ENCODE measurements at regions not wholly inside any gene's neighbourhood (a gene's known extent, or its start where the extent isn't known, plus 50 kb on each side); places are given as distances from the start of the nearest gene placed in this dataset.

DNA sequence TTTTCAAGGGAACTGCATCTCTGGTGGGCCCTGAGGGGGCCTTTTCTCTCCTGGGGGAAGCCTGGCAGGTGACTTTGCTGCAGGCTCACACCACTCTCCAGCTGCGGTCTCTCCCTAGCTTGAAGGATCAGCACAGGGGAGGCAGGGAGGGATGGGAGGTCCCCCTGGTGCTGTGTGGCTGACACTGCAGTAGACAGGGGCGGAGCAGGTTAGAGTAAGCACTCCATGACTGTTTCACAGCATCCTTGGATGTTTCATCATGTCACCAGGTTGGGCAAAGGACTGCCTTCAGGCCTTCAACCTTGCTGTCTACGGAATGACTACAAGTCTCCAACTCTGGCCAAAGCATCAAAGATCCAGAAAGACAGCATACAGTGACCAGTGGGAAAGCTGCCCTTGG is 470.7 kb downstream of the CDK5RAP2 start:
- Mint-ChIP-seq H3K27ac (no peak overlapping the region), H3K4me3 (no peak overlapping the region), H3K9me3 (no peaks in the 10 kb centered on the region), H3K27me3 (ENCODE audit: low read depth, poor library complexity) (peaks cover 6% of the 10 kb centered on the region), H3K36me3 (ENCODE audit: low read depth) (no peaks in the 10 kb centered on the region), H3K4me1 (peaks cover 49% of the 10 kb centered on the region)
- peak; percentile 53 for DNase-seq
- TF ChIP-seq, protein P1, sequence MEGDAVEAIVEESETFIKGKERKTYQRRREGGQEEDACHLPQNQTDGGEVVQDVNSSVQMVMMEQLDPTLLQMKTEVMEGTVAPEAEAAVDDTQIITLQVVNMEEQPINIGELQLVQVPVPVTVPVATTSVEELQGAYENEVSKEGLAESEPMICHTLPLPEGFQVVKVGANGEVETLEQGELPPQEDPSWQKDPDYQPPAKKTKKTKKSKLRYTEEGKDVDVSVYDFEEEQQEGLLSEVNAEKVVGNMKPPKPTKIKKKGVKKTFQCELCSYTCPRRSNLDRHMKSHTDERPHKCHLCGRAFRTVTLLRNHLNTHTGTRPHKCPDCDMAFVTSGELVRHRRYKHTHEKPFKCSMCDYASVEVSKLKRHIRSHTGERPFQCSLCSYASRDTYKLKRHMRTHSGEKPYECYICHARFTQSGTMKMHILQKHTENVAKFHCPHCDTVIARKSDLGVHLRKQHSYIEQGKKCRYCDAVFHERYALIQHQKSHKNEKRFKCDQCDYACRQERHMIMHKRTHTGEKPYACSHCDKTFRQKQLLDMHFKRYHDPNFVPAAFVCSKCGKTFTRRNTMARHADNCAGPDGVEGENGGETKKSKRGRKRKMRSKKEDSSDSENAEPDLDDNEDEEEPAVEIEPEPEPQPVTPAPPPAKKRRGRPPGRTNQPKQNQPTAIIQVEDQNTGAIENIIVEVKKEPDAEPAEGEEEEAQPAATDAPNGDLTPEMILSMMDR (IDR thresholded peaks at IDR 0.05): peak; percentile 57

DNA sequence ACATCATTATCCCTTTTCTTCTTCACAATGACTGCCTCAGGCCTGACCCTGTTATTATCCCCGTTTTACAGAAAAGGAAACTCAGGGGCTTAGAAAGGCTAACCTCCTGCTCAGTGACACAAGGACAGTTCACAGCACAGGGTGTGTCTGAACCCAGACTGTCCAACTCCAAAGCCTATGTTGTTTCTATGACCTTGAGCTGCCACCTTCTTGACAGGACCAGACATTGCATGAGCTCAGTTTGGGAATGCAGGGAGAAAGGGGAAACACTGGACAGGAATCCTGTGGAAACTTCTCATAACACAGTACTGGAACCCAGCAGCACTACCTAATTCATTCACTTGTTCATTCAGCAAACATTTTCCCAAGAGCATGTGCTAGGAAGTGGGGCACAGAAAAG is 472.8 kb downstream of the CDK5RAP2 start:
- H3K36me3 Mint-ChIP-seq (ENCODE audit: low read depth): no peaks in the 10 kb centered on the region
- H3K4me3 Mint-ChIP-seq: no peak overlapping the region
- TF ChIP-seq, protein P1 (IDR thresholded peaks at IDR 0.05): no peak
- H3K4me1 Mint-ChIP-seq: peaks cover 51% of the 10 kb centered on the region
- no peaks in the 10 kb centered on the region for H3K9me3 Mint-ChIP-seq
- no peak overlapping the region for H3K27ac Mint-ChIP-seq
- peaks cover 6% of the 10 kb centered on the region for H3K27me3 Mint-ChIP-seq (ENCODE audit: low read depth, poor library complexity)
- no peak for DNase-seq

DNA sequence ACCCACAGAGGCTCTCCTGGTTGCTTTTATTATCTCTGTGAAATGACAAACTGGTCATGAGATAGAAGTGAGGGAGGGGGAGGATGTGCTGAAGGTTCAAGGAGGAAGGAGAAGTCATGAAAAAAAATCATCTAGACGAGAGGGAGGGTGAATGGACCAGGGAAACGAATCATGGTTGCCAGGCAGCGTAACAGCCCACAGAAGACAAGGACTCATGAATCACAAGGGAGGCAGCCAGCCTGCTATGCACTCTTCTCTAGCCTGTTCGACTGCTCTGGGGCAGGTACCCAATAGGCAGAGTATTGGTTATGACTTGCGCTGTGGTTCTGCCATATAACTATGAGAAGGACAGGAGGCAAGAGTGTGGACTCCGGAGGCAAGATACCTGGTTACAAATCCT is 475.2 kb downstream of the CDK5RAP2 start:
- Mint-ChIP-seq H3K27me3 (ENCODE audit: low read depth, poor library complexity) (no peaks in the 10 kb centered on the region), H3K9me3 (no peaks in the 10 kb centered on the region), H3K4me3 (no peak overlapping the region), H3K36me3 (ENCODE audit: low read depth) (no peaks in the 10 kb centered on the region), H3K4me1 (peaks cover 51% of the 10 kb centered on the region), H3K27ac (no peak overlapping the region)
- DNase-seq: no peak
- TF ChIP-seq, protein P1 (IDR thresholded peaks at IDR 0.05): no peak

DNA sequence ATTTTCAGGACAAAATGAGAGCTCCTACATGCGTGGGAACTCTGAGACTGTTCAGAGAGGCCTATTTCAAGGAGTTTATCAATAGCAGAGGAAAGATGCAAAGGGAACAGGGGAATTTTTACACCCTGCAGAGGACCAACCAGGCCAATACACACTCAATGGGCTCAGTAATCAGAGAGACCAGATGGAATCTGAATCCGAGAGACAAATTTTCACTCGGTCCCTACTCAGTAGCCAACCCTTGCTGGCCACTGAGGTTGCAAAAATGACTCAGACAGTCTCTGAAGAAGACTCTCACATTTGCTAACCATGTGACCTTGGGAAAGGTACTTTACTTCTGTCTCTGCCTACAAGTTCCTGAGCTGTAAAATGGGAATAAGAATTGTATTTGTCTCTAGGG is 479.4 kb downstream of the CDK5RAP2 start:
- Mint-ChIP-seq H3K27me3 (ENCODE audit: low read depth, poor library complexity) (peaks cover 3% of the 10 kb centered on the region), H3K4me3 (no peak overlapping the region), H3K4me1 (peaks cover 17% of the 10 kb centered on the region), H3K36me3 (ENCODE audit: low read depth) (no peaks in the 10 kb centered on the region), H3K9me3 (no peaks in the 10 kb centered on the region), H3K27ac (no peak overlapping the region)
- DNase-seq: no peak
- TF ChIP-seq, protein P1 (IDR thresholded peaks at IDR 0.05): no peak

DNA sequence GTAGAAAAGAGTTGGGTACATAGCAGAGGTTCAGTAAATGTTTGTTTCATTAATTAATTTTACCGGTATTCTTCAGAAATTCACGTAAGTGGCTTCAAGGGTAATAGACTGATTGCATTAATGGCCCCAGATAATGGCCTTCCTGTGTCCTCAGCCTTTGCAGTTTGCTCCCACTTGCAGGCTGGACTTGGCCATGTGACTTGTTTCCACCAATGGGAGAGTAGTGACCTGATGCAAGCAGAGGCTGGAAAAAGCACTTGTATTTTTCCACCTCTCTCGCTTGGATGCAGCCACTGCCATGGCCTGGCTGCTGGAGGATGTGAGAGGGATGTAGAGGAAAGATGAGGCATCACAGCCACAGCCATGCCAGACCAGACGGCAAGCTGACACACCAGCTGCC is 480.9 kb downstream of the CDK5RAP2 start:
- Mint-ChIP-seq H3K27me3 (ENCODE audit: low read depth, poor library complexity) (peaks cover 3% of the 10 kb centered on the region), H3K4me3 (no peak overlapping the region), H3K4me1 (peaks cover 5% of the 10 kb centered on the region), H3K36me3 (ENCODE audit: low read depth) (no peaks in the 10 kb centered on the region), H3K9me3 (no peaks in the 10 kb centered on the region), H3K27ac (no peak overlapping the region)
- no peak for DNase-seq
- TF ChIP-seq, protein P1 (IDR thresholded peaks at IDR 0.05): no peak

DNA sequence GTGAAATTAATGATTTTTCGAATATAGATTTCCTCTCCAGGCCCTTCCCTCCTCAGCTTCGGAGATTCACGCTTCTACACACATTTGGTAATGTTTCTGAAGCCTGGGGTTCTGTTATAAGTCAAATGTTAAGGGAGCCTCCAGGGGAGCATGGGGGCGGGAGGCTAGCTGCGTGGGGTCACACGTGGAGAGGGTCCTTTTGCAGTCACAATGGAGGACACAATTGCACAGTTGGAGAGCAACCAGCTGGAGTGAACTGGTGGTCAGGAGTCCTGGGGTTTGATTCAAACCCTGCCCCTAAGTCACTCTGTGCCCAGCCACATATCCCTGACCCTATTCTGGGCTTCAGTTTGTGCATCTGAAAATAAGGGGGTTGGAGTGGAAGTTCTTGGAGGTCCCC is 481.4 kb downstream of the CDK5RAP2 start:
- peaks cover 3% of the 10 kb centered on the region for H3K27me3 Mint-ChIP-seq (ENCODE audit: low read depth, poor library complexity)
- no peaks in the 10 kb centered on the region for H3K9me3 Mint-ChIP-seq
- no peak for DNase-seq

More for the DNA sequence above, 481.4 kb downstream of the CDK5RAP2 start:
- TF ChIP-seq, protein P1 (IDR thresholded peaks at IDR 0.05): no peak
- Mint-ChIP-seq H3K36me3 (ENCODE audit: low read depth) (no peaks in the 10 kb centered on the region), H3K27ac (no peak overlapping the region), H3K4me1 (peaks cover under 1% of the 10 kb centered on the region), H3K4me3 (no peak overlapping the region)

All from nephron progenitor cell (in vitro differentiated cells).